SK-N-SH (cell line): ENCODE measurements at regions not wholly inside any gene's neighbourhood (a gene's known extent, or its start where the extent isn't known, plus 50 kb on each side); places are given as distances from the start of the nearest gene placed in this dataset.
A peak's percentile ranks its signal among the peaks of the same experiment; 100 is the strongest.

ENCODE experiments used
- YY1 ChIP-seq: IDR thresholded peaks from 2 replicates; pipeline ENCODE4 v1.4.0; 2012; ENCODE audit warnings: low read depth, mild to moderate bottlenecking
- TF ChIP-seq, protein P1 (sequence below): fragments of 200-600 bp; sonication (generic); IDR thresholded peaks from 2 replicates; pipeline ENCODE4 v1.6.1; 2017; ENCODE audit warnings: antibody characterized with exemption, mild to moderate bottlenecking, moderate library complexity

DNA sequence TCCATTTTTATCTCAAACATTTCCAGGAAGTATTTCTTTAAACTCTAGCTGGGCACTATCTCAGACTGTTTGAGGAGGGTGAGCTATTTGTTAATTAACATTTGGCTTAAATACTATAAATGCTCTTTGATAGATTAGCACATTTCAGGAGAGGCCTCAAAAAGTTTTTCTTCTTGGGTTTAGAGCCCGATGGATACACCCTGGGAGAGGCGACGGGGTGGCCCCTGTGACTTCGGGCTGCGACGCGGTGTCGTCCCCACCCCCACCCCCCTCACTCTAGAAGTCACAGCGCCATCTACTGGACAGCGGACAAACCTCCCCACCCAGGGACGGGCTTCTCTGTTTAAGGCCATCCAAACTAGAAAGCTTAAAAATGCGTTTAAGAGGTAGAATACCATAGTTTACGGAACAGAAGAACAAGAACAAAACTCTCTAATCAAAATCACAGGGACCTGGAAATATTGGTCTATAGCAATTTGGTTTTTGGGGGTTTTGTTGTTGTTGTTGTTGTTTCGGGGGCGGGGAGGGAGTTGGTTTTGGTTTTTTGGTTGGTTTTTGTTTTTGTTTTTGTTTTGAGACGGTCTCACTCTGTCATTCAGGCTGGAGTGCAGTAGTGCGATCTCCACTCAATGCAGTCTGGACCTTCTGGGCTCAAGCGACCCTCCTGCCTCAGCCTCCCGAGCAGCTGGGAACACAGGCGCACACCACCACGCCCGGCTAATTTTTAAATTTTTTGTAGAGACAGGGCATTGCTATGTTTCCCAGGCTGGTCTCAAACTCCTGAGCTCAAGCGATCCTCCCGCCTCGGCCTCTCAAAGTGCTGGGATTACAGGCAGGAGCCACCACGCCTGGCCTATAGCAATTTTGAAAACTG lies 254.4 kb downstream of the C16orf95 start:
- TF ChIP-seq YY1: no peak
- TF ChIP-seq, protein P1, sequence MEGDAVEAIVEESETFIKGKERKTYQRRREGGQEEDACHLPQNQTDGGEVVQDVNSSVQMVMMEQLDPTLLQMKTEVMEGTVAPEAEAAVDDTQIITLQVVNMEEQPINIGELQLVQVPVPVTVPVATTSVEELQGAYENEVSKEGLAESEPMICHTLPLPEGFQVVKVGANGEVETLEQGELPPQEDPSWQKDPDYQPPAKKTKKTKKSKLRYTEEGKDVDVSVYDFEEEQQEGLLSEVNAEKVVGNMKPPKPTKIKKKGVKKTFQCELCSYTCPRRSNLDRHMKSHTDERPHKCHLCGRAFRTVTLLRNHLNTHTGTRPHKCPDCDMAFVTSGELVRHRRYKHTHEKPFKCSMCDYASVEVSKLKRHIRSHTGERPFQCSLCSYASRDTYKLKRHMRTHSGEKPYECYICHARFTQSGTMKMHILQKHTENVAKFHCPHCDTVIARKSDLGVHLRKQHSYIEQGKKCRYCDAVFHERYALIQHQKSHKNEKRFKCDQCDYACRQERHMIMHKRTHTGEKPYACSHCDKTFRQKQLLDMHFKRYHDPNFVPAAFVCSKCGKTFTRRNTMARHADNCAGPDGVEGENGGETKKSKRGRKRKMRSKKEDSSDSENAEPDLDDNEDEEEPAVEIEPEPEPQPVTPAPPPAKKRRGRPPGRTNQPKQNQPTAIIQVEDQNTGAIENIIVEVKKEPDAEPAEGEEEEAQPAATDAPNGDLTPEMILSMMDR: peak; percentile 96
